ENCODE measurements at regions not wholly inside any gene's neighbourhood (a gene's known extent, or its start where the extent isn't known, plus 50 kb on each side); places are given as distances from the start of the nearest gene placed in this dataset.

GRCh38 chr4:4791299-4792111, 68.0 kb upstream of the MSX1 start (continued):
- TF ChIP-seq RFX5 (IDR thresholded peaks at IDR 0.05; ENCODE audit: low read length) (no peak), USF1 (IDR thresholded peaks at IDR 0.05; ENCODE audit: borderline replicate concordance, low read depth) (no peak), MEF2A (IDR thresholded peaks at IDR 0.05; ENCODE audit: borderline replicate concordance, low read depth) (no peak), FOXM1 (IDR thresholded peaks at IDR 0.05; ENCODE audit: low read depth) (no peak), TEAD4 (IDR thresholded peaks at IDR 0.05; ENCODE audit: borderline replicate concordance, insufficient read depth) (no peak), FOSL2 (IDR thresholded peaks at IDR 0.05; ENCODE audit: borderline replicate concordance, low read depth) (no peak)

GRCh38 chr4:4789462-4789861, 70.0 kb upstream of the MSX1 start:
- no peak overlapping the region for H3K4me3 ChIP-seq (ENCODE audit: low read depth in 2 of 2, low read length in 1 of 2)
- 79% methylated on average over 1 of the region's 1 CpG for WGBS (ENCODE audit: low lambda C conversion rate)
- no peaks in the 10 kb centered on the region for H4K20me1 ChIP-seq (ENCODE audit: insufficient read depth)
- POLR2A ChIA-PET, result no interaction called here
- no peaks in the 10 kb centered on the region for H3F3A ChIP-seq (replicated peaks; ENCODE audit: insufficient read depth)
- H3K4me1 ChIP-seq (ENCODE audit: control insufficient read depth in 1 of 2, insufficient read depth in 2 of 2, low read depth in 1 of 2, low read length in 1 of 2), result peaks cover 0 to 7% of the 10 kb centered on the region in 2 experiments; a peak in 1 of 4 replicates
- no peak overlapping the region for H3K4me2 ChIP-seq
- CTCF ChIA-PET, result no interaction called here
- H3K27me3 ChIP-seq (ENCODE audit: insufficient read depth), result no peaks in the 10 kb centered on the region
- no peak overlapping the region for H3K27ac ChIP-seq (ENCODE audit: low read depth in 2 of 2, low read length in 1 of 2)
- no peak overlapping the region for H3K9ac ChIP-seq
- no peaks in the 10 kb centered on the region for H3K9me3 ChIP-seq
- H3K79me2 ChIP-seq (ENCODE audit: insufficient read depth), result no peaks in the 10 kb centered on the region
- H2AFZ ChIP-seq (ENCODE audit: low read depth), result no peak overlapping the region
- H3K36me3 ChIP-seq (replicated peaks in 1 of 2; ENCODE audit: control insufficient read depth in 1 of 2, insufficient read depth in 2 of 2, low read length in 1 of 2), result no peaks in the 10 kb centered on the region
- no peak for DNase-seq
- no peaks in the 10 kb centered on the region for H3K9me2 ChIP-seq
- TF ChIP-seq ELF1 (IDR thresholded peaks at IDR 0.05) (no peak), NFIC (IDR thresholded peaks at IDR 0.05; ENCODE audit: borderline replicate concordance) (no peak), USF2 (IDR thresholded peaks at IDR 0.05; ENCODE audit: borderline replicate concordance, low read depth, low read length) (no peak), TEAD4 (IDR thresholded peaks at IDR 0.05; ENCODE audit: borderline replicate concordance, insufficient read depth) (no peak)

- CTCF ChIA-PET, result interaction anchor here (1.0 kb wide), 1 partner anchor 301 kb away, joined by 3 read pairs; no protein-coding TSS in a partner anchor
- no peaks in the 10 kb centered on the region for H3K27me3 ChIP-seq (ENCODE audit: insufficient read depth)
Measured at GRCh38 chr4:4788573-4788972, 70.9 kb upstream of the MSX1 start.

More at GRCh38 chr4:4788573-4788972, 70.9 kb upstream of the MSX1 start:
- POLR2A ChIA-PET, result no interaction called here
- Histone ChIP-seq H3K27ac (ENCODE audit: low read depth in 2 of 2, low read length in 1 of 2) (no peak overlapping the region), H3K4me3 (ENCODE audit: low read depth in 2 of 2, low read length in 1 of 2) (no peak overlapping the region), H3K9me2 (no peaks in the 10 kb centered on the region), H3K36me3 (replicated peaks in 1 of 2; ENCODE audit: control insufficient read depth in 1 of 2, insufficient read depth in 2 of 2, low read length in 1 of 2) (no peaks in the 10 kb centered on the region), H3F3A (replicated peaks; ENCODE audit: insufficient read depth) (no peaks in the 10 kb centered on the region), H3K9ac (no peak overlapping the region), H3K9me3 (no peaks in the 10 kb centered on the region), H2AFZ (ENCODE audit: low read depth) (no peak overlapping the region), H4K20me1 (ENCODE audit: insufficient read depth) (no peaks in the 10 kb centered on the region), H3K4me2 (no peak overlapping the region), H3K4me1 (ENCODE audit: control insufficient read depth in 1 of 2, insufficient read depth in 2 of 2, low read depth in 1 of 2, low read length in 1 of 2) (peaks cover 0 to 14% of the 10 kb centered on the region in 2 experiments; a peak in 2 of 4 replicates), H3K79me2 (ENCODE audit: insufficient read depth) (no peaks in the 10 kb centered on the region)
- no peak for DNase-seq
- no peak for TF ChIP-seq MAX (IDR thresholded peaks at IDR 0.05; ENCODE audit: low read depth)

Measured in SK-N-SH (cell line).